ENCODE measurements at regions not wholly inside any gene's neighbourhood (a gene's known extent, or its start where the extent isn't known, plus 50 kb on each side); places are given as distances from the start of the nearest gene placed in this dataset.

- TF ChIP-seq CTCF (IDR thresholded peaks at IDR 0.05) (no peak), POLR2A (IDR thresholded peaks at IDR 0.05) (no peak), POLR2AphosphoS5 (IDR thresholded peaks at IDR 0.05) (no peak)
These were observed 57.9 kb upstream of the SYT13 start for GRCh38 chr11:45344028-45344427.

Data from suprapubic skin (tissue), 4 donors.